SHP77 (cell line): ENCODE measurements at regions not wholly inside any gene's neighbourhood (a gene's known extent, or its start where the extent isn't known, plus 50 kb on each side); places are given as distances from the start of the nearest gene placed in this dataset.

Experiments
- DNase-seq, 2 experiments: peaks; one replicate each; lab custom pipeline; 2025; lab: John Stamatoyannopoulos, UW

DNA sequence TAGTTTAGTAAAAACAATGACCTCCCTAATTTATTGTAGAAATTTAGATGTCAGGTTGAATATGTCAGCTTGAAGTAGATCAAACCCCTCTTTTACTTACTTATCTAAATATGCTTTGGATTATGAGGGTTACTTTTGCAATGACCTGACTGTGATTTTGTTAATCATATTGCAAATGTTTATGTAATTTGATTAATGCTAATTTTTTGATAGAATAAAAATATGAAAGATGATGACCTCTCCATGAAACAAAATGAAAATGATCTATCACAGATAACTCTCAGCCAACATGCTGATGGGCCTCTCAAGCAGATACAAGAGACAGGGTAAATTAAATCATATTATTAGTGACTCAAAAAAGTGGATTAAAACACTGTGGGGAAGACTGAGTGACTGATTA, 131.0 kb downstream of the CEP57L1 start:
- DNase-seq: no peak

DNA sequence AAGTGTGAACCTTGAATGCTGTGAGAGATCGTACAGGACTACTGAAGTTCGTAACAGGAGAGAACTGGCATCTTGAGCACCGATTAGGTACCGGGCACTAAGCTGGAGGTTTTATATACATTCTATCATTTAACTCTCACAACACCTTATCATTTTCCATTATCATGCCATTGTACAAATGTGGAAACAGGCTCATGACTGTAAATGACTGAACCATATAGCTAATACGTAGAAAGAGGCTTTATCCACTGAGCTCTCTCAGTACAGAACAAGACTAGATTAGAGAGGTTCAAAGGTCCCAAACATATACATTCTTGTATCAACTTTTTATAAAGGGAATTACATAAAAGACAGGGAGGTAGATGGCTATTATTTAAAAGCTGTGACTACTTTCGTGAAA, 130.6 kb downstream of the CEP57L1 start:
- no peak for DNase-seq

DNA sequence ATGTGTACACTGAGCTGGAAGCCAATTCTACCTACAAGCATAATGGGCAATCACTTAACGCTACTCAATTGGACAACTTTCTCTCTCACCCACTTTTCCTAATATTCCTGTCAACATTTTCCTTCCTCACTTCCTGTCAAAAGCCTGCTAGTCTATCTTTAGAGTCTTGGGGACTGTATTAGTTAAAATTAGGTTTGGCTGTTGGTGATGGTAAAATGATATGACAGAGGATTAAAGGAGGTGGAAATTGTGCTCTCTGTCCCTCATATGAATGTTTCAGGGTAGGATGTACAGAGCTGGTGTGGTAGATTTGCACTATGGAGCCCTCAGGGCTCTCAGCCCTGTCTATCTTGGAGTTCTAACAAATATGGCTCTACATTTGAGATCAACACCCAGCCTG, 129.7 kb downstream of the CEP57L1 start:
- DNase-seq: no peak

DNA sequence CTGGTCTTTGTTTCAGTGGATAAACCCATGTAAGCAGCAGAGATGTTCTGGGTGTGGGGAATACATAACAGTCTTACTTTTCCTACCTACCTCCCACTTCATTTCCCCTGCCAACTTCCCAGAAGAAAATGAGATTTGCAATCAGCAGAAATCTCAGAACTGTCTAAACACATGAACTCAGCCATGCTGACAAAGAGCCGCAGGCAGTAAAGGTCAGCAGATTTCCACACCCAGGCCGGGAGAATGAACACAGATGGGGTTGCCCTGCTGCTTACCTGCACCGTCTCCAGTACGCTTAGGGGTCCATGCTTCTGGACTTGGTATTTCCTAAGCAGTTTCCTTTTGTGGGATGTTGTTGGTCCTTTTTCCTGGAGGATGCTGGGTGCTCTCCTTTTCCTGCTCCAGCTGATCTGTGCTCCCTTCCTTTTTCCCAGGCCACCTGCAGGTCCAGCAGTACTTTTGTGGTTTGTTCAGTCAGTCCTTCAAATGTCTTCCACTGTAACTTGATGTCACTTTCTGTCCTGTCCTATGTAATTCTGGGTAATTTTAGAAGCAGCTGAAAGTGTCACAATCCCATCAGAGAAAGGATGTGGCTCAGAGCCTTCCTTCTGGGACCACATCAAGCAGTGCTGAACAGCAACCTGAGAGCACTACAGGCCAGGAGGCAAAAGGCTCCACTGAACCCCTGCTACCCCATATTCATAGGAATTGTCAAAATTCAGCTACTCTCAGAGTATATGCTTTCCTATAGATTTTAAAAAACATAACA, 129.0 kb downstream of the CEP57L1 start:
- no peak for DNase-seq

DNA sequence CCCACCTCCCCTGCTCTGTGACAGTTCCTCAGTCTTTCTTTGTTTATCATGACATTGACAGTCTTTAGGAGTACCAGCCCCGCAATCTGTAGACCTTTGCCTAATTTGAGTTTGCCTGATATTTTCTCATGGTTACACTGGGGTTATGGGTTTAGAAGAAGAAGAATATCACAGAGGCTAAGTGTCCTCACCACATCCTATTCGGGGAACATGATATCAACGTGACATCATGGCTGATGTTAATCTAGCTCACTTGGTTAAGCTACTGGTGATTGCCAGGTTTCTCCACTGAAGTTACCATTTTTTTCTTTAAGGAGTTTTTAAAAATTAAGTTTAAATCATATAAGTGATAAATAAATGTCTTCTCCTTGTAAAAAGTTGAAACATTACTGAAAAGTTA, 127.5 kb downstream of the CEP57L1 start:
- DNase-seq: no peak

DNA sequence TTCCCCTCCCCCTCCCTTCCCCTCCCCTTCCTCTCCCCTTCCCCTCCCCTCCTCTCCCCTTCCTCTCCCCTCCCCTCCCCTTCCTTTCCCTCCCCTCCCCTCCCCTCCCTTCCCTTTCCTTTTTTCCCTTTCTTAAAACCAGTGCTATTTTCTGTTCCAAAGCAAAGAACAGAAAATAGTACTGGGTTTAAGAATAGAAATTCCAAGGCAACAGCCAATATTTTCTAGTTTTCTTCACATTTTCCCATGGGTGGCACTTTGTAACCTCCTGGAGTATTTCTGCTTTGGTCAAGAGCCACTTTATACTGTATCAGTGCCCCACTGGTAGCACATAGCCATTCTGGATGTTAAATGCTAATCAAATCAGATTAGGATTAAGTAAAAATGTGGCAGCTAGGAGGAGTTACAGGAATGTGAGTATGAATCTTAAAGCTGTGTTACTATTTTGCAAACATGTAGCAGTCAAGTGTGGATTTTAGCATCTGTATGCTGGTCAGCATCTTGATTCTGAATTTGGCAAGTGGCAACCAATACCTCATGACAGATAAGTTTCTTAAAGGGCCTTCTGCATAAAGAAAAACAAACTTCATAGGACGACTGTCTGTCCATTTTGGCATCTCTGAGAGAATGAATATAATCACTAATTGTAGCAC, 126.4 kb downstream of the CEP57L1 start:
- DNase-seq: no peak
